Glomerular endothelial cell (primary cell): ENCODE measurements at regions not wholly inside any gene's neighbourhood (a gene's known extent, or its start where the extent isn't known, plus 50 kb on each side); places are given as distances from the start of the nearest gene placed in this dataset.
"Not testable (repeated sequence)": the region's sequence is repeated elsewhere in the genome, so short reads cannot be mapped to it uniquely, and the experiment has no call there.

Source experiments
- DNase-seq: peaks from one replicate; pipeline ENCODE4 v3.0.0-alpha.2; 2011; ENCODE audit warnings: low read depth, low spot score; ENCODE audit errors: extremely low read depth

DNA sequence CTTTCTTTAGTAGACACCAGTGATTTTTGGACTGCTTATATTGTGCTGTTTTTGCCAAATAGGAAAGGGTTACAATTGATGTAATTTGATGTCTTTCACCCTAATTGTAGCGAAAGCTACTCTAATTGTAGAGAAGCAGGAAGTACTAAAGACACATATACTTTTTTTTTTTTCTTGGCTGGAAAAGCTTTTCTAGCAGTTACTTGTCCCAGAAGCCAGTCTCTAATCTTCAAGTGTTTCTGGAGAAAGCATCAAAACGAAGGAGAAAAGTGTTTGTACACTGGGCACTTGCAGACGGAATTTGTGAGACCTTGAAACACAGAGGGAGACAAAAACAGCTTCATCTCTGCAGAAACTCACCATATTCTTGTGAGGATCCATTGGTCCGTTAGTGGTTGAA, 616.5 kb upstream of the LCORL start:
- DNase-seq: no peak

DNA sequence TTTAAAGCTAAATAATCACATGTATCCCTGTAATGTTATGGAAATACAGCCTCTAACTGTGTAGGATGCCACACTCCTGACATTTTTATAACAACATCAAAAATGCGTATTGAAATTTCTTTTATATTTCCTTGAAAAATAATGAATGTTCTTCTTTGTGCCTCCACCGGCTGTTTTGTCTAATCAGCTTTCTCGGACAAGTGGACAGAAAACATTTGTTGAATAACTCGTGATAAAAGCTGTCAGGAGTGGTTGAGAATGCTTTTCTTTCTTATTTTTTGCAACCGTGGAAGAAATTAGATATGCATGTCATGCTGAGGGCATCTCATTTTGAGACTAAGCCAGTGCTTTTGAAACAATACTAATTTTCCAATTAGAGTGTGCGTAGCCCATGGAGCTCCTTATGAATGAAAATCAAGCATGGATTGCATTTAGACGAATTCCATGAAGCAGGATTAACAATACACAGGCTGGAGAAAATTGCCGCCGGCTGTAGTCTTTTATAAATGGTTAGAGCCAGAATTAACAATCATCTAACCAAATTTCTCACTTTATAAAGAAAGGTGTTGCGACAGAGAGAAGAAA, 614.5 kb upstream of the LCORL start:
- DNase-seq: no peak

GRCh38 chr4:18635531-18635930, 614.0 kb upstream of the LCORL start:
- DNase-seq: no peak

DNA sequence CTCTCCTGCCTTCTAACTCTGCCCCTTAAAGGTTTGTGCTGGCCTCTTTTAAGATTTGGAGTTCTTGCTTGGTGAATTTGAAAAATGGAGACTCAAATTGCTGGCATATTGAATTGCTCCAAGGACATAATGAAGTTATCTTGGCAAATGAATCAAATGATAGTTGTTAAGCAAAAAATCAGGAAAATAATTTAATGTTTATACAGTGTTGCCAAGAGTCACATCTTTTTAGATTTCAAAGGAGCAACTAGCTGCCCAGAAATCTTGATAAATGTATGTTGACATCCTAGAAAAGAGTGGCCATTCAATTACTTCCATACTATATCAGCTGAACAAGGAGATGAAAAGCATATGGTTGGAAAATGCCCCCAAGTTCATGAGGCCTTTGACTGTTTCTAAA, 610.0 kb upstream of the LCORL start:
- no peak for DNase-seq

GRCh38 chr4:18630218-18631110, 608.9 kb upstream of the LCORL start:
- DNase-seq: no peak

GRCh38 chr4:18627447-18628005, 606.0 kb upstream of the LCORL start:
- no peak for DNase-seq

GRCh38 chr4:18626996-18627395, 605.4 kb upstream of the LCORL start:
- no peak for DNase-seq

DNA sequence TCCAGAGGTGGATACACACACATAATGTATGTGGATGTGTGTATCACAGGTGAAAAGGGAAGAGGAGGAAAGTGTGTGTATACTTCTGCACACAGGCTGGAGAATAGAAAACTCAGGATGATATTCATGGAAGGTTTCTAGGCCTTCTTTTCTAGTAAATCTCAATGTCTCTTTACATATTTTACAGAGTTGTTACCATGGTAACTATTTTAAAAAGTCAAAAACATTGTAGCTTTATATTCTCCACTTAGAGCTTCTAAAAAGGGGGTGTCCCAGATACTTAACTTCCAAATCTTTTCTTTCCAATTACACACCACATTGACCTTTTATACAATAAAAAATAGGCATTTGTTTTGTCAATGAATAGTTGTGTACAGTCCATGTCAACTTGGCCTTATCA, 604.8 kb upstream of the LCORL start:
- no peak for DNase-seq

- DNase-seq: no peak
Measured at GRCh38 chr4:18621186-18621585, 599.6 kb upstream of the LCORL start.

GRCh38 chr4:18616720-18617119, 595.2 kb upstream of the LCORL start:
- DNase-seq: no peak

- no peak for DNase-seq
Measured at GRCh38 chr4:18611026-18611425, 589.5 kb upstream of the LCORL start.

DNA sequence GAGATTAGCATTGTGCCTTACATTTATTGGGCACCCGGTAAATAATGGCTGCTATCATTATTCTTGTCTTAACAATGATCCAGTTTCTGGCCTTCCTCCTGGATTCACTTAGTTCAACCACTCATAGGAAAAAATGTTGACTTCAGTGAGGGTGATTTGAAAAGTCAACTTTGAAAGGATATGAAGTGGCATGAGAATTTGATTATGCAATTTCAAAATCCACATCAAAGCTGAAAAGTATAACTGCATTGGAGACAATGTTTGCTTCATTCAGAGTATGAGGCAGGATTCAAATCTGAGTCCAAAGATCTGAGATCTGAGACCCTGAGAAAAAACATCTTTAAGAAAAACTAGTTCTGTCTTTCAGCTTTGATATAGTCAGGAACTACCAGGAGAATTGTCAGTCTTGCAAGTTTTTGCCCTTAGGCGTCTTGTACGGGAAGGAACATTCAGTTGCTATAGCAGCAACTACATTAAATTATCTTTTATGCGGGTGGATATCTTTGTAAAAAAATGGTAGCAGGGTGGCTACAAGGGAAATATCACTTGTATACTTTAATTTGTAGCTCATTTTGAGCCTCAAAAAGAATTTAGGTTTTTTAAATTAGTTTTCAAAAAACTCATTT, 587.5 kb upstream of the LCORL start:
- no peak for DNase-seq

DNA sequence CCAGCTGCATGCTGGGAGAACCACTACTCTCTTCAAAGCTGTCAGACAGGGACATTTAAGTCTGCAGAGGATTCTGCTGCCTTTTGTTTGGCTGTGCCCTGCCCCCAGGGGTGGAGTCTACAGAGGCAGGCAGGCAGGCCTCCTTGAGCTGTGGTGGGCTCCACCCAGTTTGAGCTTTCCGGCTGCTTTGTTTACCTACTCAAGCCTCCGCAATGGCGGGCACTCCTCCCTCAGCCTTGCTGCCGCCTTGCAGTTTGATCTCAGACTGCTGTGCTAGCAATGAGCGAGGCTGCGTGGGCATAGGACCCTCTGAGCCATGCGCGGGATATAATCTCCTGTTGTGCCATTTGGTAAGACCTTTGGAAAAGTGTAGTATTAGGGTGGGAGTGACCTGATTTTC, 581.1 kb upstream of the LCORL start:
- DNase-seq: not testable (repeated sequence)

DNA sequence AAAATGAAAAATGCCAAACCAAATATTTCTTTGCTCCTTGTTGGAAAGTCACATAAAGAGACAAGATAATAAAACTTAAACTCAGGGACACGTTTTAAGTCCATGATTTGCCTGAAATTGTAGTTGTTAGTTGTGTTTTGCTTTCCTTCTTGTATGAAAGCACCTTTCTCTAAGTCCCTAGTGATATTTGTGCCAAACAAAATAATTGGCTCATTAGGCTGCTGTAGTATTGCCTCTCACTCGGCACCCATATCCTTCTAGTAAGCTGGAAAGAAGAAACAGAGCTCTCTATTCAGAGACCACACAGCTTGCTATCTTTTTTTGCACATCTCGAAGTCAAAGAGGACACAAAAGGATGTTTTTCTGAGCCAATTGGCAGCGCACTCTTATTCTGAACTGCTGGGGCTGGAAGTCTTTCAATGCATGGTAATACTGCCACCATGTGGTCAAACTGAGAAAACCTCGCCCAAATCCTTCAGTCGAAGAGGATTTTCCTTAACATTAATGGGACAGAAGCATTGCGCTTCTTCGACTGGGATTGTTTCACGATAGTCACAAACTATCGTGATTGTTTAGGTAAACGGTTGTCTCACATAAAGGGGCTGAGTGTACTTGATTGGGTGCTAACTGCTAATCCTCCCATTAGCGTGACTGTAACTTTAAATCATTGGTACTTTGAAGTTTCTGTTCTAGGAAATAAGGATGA, 571.9 kb upstream of the LCORL start:
- DNase-seq: peak; percentile 67

GRCh38 chr4:18582841-18583240, 561.3 kb upstream of the LCORL start:
- DNase-seq: no peak

GRCh38 chr4:18578307-18578706, 556.8 kb upstream of the LCORL start:
- no peak for DNase-seq

- no peak for DNase-seq
Measured at GRCh38 chr4:18572481-18572880, 550.9 kb upstream of the LCORL start.

DNA sequence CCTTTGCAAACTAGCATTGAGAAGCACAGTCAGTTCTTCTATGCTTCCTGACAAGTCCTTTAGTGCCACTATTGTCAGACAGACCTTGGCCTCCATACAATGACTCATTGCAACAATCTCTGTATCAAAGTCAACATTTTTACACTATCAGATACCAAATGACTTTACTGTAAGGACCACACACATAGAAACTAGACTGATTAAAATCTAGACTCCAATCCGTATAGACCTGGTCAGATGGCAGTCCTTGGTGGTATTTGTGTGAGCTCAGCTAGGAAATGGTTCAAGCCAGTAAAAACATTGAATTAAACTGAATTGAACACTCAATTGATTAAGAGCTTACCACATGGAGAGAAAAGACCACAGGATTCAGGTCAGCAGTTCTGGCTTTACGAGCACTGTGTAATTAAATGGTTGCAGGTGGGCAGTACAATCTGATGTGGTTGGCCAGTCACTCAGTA, 549.8 kb upstream of the LCORL start:
- no peak for DNase-seq

- DNase-seq: no peak
Measured at GRCh38 chr4:18570370-18570769, 548.8 kb upstream of the LCORL start.

DNA sequence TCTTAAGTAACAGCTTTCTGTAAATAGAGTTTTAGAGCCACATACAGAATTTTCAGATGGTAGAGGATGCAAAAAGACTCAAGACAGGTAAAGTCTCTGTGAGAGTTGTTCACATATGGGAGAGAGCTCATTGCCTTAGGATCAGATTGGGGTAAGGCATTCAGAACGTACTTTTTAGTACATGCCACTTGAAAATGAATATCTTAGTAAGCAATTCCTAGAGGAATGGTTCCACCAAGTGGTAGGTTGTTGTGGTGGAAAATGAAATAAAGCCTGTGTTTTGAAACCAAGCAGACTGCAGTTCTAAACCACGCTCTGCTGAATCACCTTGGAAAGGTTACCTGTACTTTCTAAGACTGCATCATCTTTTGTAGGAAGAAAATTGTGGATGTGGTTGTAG, 547.0 kb upstream of the LCORL start:
- DNase-seq: peak; percentile 16
